ENCODE measurements at regions not wholly inside any gene's neighbourhood (a gene's known extent, or its start where the extent isn't known, plus 50 kb on each side); places are given as distances from the start of the nearest gene placed in this dataset.

- TF ChIP-seq, protein P1, sequence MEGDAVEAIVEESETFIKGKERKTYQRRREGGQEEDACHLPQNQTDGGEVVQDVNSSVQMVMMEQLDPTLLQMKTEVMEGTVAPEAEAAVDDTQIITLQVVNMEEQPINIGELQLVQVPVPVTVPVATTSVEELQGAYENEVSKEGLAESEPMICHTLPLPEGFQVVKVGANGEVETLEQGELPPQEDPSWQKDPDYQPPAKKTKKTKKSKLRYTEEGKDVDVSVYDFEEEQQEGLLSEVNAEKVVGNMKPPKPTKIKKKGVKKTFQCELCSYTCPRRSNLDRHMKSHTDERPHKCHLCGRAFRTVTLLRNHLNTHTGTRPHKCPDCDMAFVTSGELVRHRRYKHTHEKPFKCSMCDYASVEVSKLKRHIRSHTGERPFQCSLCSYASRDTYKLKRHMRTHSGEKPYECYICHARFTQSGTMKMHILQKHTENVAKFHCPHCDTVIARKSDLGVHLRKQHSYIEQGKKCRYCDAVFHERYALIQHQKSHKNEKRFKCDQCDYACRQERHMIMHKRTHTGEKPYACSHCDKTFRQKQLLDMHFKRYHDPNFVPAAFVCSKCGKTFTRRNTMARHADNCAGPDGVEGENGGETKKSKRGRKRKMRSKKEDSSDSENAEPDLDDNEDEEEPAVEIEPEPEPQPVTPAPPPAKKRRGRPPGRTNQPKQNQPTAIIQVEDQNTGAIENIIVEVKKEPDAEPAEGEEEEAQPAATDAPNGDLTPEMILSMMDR (IDR thresholded peaks at IDR 0.05; ENCODE audit: insufficient read depth, low read length, poor library complexity, severe bottlenecking) = no peak
- TF ChIP-seq EZH2phosphoT487 (conservative IDR thresholded peaks at IDR 0.05; ENCODE audit: low read length) = no peak
These were observed 230.8 kb downstream of the TANC2 start for GRCh38 chr17:63196772-63197335.
